ENCODE measurements at regions not wholly inside any gene's neighbourhood (a gene's known extent, or its start where the extent isn't known, plus 50 kb on each side); places are given as distances from the start of the nearest gene placed in this dataset.

GRCh38 chr2:212638694-212639093, 100.1 kb upstream of the ERBB4 start:
- no peak for TF ChIP-seq CTCF (conservative IDR thresholded peaks at IDR 0.05; ENCODE audit: low read length)
- TF ChIP-seq EZH2phosphoT487 (IDR thresholded peaks at IDR 0.05; ENCODE audit: borderline replicate concordance), result no peak
